ENCODE measurements at regions not wholly inside any gene's neighbourhood (a gene's known extent, or its start where the extent isn't known, plus 50 kb on each side); places are given as distances from the start of the nearest gene placed in this dataset.
"Not testable (repeated sequence)": the region's sequence is repeated elsewhere in the genome, so short reads cannot be mapped to it uniquely, and the experiment has no call there.

- DNase-seq: peak; percentile 75
These were observed 475.6 kb downstream of the LTN1 start for GRCh38 chr21:28516991-28517592.

GRCh38 chr21:28516021-28516420 lies 476.7 kb downstream of the LTN1 start:
- DNase-seq: no peak

GRCh38 chr21:28513428-28513827 lies 479.2 kb downstream of the LTN1 start:
- DNase-seq: no peak

GRCh38 chr21:28509031-28509430 lies 483.6 kb downstream of the LTN1 start:
- DNase-seq: no peak

GRCh38 chr21:28508126-28508525 lies 484.6 kb downstream of the LTN1 start:
- no peak for DNase-seq

- DNase-seq: no peak
These were observed 496.2 kb downstream of the LTN1 start for GRCh38 chr21:28496517-28496916.

GRCh38 chr21:28492127-28492526 lies 500.6 kb downstream of the LTN1 start:
- no peak for DNase-seq

- DNase-seq: no peak
These were observed 502.8 kb downstream of the LTN1 start for GRCh38 chr21:28489821-28490350.

GRCh38 chr21:28489162-28489561 lies 503.5 kb downstream of the LTN1 start:
- DNase-seq: no peak

- no peak for DNase-seq
These were observed 505.1 kb downstream of the LTN1 start for GRCh38 chr21:28487455-28488070.

GRCh38 chr21:28485301-28486022 lies 507.2 kb downstream of the LTN1 start:
- DNase-seq: no peak

- no peak for DNase-seq
These were observed 509.2 kb downstream of the LTN1 start for GRCh38 chr21:28483301-28484035.

GRCh38 chr21:28482657-28483056 lies 510.0 kb downstream of the LTN1 start:
- no peak for DNase-seq

GRCh38 chr21:28480470-28480869 lies 512.2 kb downstream of the LTN1 start:
- no peak for DNase-seq

- no peak for DNase-seq
These were observed 519.0 kb downstream of the LTN1 start for GRCh38 chr21:28473530-28474220.

GRCh38 chr21:28472543-28472942 lies 520.1 kb downstream of the LTN1 start:
- not testable (repeated sequence) for DNase-seq

GRCh38 chr21:28464988-28465387 lies 527.7 kb downstream of the LTN1 start:
- DNase-seq: no peak

- DNase-seq: no peak
These were observed 528.6 kb downstream of the LTN1 start for GRCh38 chr21:28464095-28464494.

GRCh38 chr21:28459193-28459592 lies 533.5 kb downstream of the LTN1 start:
- no peak for DNase-seq

GRCh38 chr21:28458446-28458845 lies 534.2 kb downstream of the LTN1 start:
- no peak for DNase-seq

- no peak for DNase-seq
These were observed 537.5 kb downstream of the LTN1 start for GRCh38 chr21:28455253-28455600.

- DNase-seq: no peak
These were observed 538.0 kb downstream of the LTN1 start for GRCh38 chr21:28454564-28455252.
